GM11168 (cell line): ENCODE measurements at regions not wholly inside any gene's neighbourhood (a gene's known extent, or its start where the extent isn't known, plus 50 kb on each side); places are given as distances from the start of the nearest gene placed in this dataset.
"Not testable (repeated sequence)": the region's sequence is repeated elsewhere in the genome, so short reads cannot be mapped to it uniquely, and the experiment has no call there.

ENCODE experiments used
- in situ Hi-C: fragments of 300-500 bp; cut with MboI; formaldehyde crosslinking; loops from one replicate; pipeline ENCODE4 v1.12.0; 2022; ENCODE audit warnings: low sequenced_read_pairs; ENCODE audit not compliant: unreplicated experiment

GRCh38 chr6:145277358-145278086, 457.8 kb downstream of the EPM2A start:
- in situ Hi-C loops, result no loop called here

- in situ Hi-C loops, result no loop called here
Observed at GRCh38 chr6:145278163-145278807, 457.0 kb downstream of the EPM2A start.

DNA sequence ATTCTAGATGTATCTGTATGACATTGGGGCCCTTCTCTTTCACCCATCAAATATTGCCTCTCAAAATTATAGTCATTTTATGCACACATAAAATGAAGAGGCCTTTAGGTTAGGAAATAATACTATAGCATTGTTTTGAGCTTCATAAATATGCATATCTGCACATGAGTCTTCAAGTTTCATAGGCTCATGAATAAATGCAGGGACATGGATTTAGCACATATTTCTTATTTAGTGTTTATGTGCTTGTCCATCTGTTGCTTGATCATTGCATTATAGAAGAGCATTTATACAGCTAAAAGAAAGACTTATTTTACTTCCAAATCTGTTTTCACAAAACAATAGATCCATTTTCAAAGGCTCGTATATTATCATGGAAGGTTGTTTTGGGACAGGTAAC, 455.8 kb downstream of the EPM2A start:
- in situ Hi-C loops, result no loop called here

DNA sequence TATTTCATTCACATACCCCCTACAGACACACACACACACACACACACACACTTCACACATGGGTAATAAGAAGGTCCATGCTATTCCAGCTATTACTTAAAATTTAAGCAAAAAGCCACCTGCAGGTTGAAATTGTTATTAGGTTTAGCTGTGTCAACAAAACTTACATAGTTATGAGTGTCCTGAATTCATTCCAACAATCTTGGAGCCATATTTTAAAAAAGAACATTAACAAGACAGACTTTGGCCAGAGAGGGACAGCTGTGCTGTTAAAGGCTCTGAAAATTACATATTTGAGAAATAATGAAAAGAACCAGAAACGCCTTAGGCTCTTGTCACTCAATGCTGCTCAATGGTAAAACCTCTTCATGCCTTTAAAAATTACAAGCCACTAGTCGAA, 455.3 kb downstream of the EPM2A start:
- in situ Hi-C loops, result no loop called here

DNA sequence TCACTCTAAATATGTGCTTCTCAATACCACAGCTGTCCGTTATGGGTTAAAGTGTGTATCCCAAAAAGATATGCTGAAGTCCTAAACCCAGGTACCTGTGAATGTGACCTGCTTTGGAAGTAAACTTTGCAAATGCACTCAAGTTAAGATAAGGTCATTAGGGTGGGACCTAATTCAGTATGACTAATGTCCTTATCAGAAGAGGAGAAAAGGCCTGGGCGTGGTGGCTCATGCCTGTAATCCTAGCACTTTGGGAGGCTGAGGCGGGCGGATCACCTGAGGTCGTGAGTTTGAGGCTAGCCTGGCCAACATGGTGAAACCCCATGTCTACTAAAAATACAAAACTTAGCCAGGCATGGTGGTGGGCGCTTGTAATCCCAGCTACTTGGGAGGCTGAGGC, 452.1 kb downstream of the EPM2A start:
- in situ Hi-C loops, result not testable (repeated sequence)

DNA sequence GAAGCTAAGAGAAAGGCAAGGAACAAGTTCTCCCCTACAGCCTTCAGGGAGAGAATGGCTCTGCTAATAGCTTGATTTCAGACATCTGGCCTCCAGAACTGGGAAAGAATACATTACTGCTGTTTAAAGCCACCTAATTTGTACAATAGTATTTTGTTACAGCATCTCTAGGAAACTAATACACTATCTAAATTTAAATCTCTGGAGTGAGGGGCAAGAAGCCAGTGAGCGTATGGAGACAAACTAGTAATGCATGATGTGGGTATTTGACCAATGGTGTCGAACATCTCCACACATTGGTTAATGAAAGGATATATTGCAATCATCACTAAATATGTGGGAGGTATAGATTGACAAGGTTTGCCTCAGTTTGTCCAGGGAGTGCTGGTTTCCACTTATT, 451.5 kb downstream of the EPM2A start:
- in situ Hi-C loops, result no loop called here

GRCh38 chr6:145286916-145287315, 448.4 kb downstream of the EPM2A start:
- in situ Hi-C loops, result no loop called here

GRCh38 chr6:145289573-145289972, 445.7 kb downstream of the EPM2A start:
- in situ Hi-C loops, result no loop called here

- in situ Hi-C loops, result no loop called here
Observed at GRCh38 chr6:145290122-145290521, 445.2 kb downstream of the EPM2A start.

- in situ Hi-C loops, result no loop called here
Observed at GRCh38 chr6:145292066-145292465, 443.3 kb downstream of the EPM2A start.

- in situ Hi-C loops, result no loop called here
Observed at GRCh38 chr6:145294942-145295341, 440.4 kb downstream of the EPM2A start.

DNA sequence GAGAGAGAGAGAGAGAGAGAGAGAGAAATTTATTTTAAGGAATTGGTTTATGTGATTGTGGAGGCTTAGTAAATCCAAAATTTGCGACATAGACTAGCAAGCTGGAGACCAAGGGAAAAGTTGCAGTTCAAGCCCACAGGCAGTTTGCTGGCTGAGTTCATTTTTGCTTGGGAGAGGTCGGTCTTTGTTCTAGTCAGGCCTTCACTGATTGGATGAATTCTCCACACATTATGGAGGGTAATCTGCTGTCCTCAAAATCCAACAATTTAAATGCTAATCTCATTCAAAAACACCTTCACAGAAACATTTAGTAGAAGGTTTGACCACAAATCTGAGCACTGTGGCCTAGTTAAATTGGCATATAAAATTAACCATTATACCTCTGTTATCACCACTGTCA, 439.6 kb downstream of the EPM2A start:
- in situ Hi-C loops, result no loop called here

GRCh38 chr6:145305670-145306069, 429.6 kb downstream of the EPM2A start:
- in situ Hi-C loops, result no loop called here

DNA sequence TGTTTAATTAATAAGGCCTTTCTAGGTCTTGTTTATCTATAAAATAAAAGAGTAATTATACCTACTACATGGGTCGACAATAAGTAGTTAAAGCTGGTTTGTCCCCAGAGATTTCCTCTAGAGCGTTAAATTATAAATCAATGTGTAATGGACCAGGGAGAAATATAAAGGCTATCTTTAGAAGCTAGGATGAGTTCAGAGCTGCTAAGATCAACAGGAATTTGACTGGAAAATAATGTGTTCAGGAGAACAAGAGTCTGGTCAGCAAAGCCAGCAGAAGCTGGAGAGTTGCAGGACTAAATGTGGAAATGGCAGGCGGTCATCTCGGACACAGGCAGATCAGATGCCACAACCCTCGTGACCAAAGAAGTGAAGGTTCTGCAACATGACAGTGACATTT, 428.8 kb downstream of the EPM2A start:
- in situ Hi-C loops, result no loop called here

- in situ Hi-C loops, result no loop called here
Observed at GRCh38 chr6:145309842-145310535, 425.3 kb downstream of the EPM2A start.

- in situ Hi-C loops, result no loop called here
Observed at GRCh38 chr6:145312481-145312880, 422.8 kb downstream of the EPM2A start.

DNA sequence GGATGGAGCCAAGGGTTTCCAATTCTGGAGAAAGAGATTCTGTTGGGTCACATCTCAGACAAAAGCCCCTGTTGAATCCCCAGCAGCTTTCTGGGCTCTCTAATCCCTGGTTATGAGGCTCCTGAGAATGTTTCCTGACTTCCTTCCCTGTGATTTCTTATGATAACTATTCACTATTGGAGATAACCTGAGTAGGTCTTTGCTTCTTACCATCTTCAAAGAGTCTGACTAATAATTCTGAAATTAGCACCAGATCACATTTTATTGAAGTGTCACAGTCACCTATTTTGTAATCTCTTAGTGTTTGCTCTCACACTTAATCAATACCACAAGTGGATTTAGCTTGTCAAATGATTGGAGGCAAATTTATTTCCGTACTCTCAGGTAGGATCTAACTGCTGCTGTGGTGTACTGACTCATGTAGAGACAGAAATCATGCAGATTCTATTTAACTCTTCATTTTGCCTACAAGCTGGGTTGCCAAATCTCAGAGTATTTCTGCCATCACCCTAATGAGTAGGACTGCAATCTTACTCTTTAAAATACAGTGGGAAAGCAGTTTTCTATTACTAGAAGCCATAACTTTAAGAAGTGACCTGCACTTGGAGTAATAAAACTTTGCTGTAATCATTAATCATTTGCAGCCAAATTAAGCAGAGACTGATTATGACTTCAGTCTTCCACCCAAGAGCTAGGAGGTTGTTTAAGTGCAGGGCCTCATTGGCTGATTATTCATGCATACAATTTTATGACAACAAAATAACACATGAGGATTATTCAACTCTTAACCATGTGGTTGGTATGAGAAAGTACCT, 422.1 kb downstream of the EPM2A start:
- in situ Hi-C loops, result no loop called here

DNA sequence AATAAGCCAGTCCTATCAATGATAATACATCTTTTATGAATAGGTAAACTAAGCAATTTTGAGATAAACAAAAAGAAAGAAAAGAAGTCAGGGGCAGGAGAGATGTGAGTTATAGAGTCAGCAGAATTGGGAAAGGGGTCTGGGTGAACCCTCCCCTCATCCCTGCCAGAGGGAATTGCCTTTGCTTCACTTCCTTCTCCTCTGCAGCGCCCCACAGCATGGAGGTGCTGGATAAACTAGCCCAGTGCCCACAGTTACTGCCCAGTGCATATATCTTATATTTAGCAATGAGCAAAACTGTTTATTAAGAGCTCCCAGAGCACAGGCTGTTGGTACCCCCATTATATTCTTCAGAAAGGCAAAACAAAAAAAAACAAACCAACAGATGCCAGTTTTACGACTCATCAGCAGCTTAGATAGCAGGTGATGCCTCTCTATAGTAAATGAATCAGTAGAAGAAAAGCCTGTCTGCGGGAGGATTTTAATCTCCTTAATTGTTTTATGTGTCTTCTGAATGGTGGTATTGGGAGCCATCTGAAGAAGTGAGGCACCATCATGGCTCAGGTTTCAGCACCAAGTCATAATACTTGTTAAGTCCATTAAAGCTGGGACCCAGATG, 419.2 kb downstream of the EPM2A start:
- in situ Hi-C loops, result no loop called here

- in situ Hi-C loops, result no loop called here
Observed at GRCh38 chr6:145318952-145319351, 416.4 kb downstream of the EPM2A start.

DNA sequence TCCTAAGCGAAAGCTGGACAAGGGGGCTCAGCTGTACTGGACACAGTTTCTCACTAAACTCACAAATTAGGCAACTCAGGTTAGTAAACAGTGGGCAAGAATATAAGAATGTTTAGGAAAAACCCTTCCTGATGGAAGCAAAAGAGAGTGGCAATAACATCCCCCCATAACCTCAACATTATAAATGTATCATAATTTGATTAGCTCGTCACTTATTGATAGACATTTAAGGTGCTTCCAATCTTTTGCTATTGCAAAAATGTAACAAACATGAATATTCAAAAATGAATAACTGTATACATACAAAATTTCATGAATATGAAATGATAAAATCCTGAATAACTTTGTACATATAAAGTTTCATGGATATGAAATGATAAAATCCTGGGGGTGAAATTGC, 415.7 kb downstream of the EPM2A start:
- in situ Hi-C loops, result no loop called here
